GM21360 (cell line): ENCODE measurements at regions not wholly inside any gene's neighbourhood (a gene's known extent, or its start where the extent isn't known, plus 50 kb on each side); places are given as distances from the start of the nearest gene placed in this dataset.

Experiments
- ATAC-seq: cut with Tn5 transposase; IDR thresholded peaks from one replicate; pipeline ENCODE4 v1.9.1; 2021; ENCODE audit warnings: mild to moderate bottlenecking, moderate library complexity; ENCODE audit not compliant: unreplicated experiment

GRCh38 chr9:95733741-95734666 is 141.5 kb upstream of the ERCC6L2 start:
- no peak for ATAC-seq

GRCh38 chr9:95732802-95733688 is 142.4 kb upstream of the ERCC6L2 start:
- no peak for ATAC-seq

GRCh38 chr9:95731876-95732275 is 143.6 kb upstream of the ERCC6L2 start:
- ATAC-seq = no peak

- ATAC-seq = no peak
Measured at GRCh38 chr9:95729669-95730368, 145.7 kb upstream of the ERCC6L2 start.

- no peak for ATAC-seq
Measured at GRCh38 chr9:95729046-95729445, 146.4 kb upstream of the ERCC6L2 start.

GRCh38 chr9:95727947-95728520 is 147.5 kb upstream of the ERCC6L2 start:
- no peak for ATAC-seq

- no peak for ATAC-seq
Measured at GRCh38 chr9:95726756-95727155, 148.7 kb upstream of the ERCC6L2 start.

GRCh38 chr9:95725045-95725444 is 150.4 kb upstream of the ERCC6L2 start:
- peak; percentile 21 for ATAC-seq

GRCh38 chr9:95724253-95724991 is 151.1 kb upstream of the ERCC6L2 start:
- ATAC-seq = peak; percentile 88

- ATAC-seq = no peak
Measured at GRCh38 chr9:95722141-95722540, 153.3 kb upstream of the ERCC6L2 start.

GRCh38 chr9:95721061-95721531 is 154.4 kb upstream of the ERCC6L2 start:
- ATAC-seq = no peak

GRCh38 chr9:95720496-95720895 is 155.0 kb upstream of the ERCC6L2 start:
- no peak for ATAC-seq

GRCh38 chr9:95719354-95719753 is 156.1 kb upstream of the ERCC6L2 start:
- no peak for ATAC-seq

- no peak for ATAC-seq
Measured at GRCh38 chr9:95718263-95718662, 157.2 kb upstream of the ERCC6L2 start.

- no peak for ATAC-seq
Measured at GRCh38 chr9:95715868-95716435, 159.5 kb upstream of the ERCC6L2 start.

GRCh38 chr9:95710446-95710845 is 165.0 kb upstream of the ERCC6L2 start:
- no peak for ATAC-seq

- no peak for ATAC-seq
Measured at GRCh38 chr9:95696701-95697100, 178.8 kb upstream of the ERCC6L2 start.

- no peak for ATAC-seq
Measured at GRCh38 chr9:95691435-95691834, 174.7 kb upstream of the PTCH1 start.

- no peak for ATAC-seq
Measured at GRCh38 chr9:95689669-95690068, 172.9 kb upstream of the PTCH1 start.

GRCh38 chr9:95684516-95684915 is 167.7 kb upstream of the PTCH1 start:
- ATAC-seq = no peak
